OCI-LY3 (cell line): ENCODE measurements at regions not wholly inside any gene's neighbourhood (a gene's known extent, or its start where the extent isn't known, plus 50 kb on each side); places are given as distances from the start of the nearest gene placed in this dataset.

Experiments used
- H2AFZ ChIP-seq: fragments of 200-600, 300-600 bp; shearing (Covaris generic); 2 replicates; pipeline ENCODE4 v1.6.0; 2014; ENCODE audit warnings: antibody characterized with exemption, low read depth, low read length
- H3K27ac ChIP-seq: fragments of 200-600, 300-600 bp; sonication (generic); 2 replicates; pipeline ENCODE4 v1.5.1; 2014; ENCODE audit warnings: mild to moderate bottlenecking, low read length, moderate library complexity, mixed read lengths
- H3K27me3 ChIP-seq: fragments of 200-600, 300-600 bp; sonication (generic); 2 replicates; pipeline ENCODE4 v1.6.1; 2014; ENCODE audit warnings: low read depth, low read length, mixed read lengths
- H3K36me3 ChIP-seq: fragments of 200-600, 300-600 bp; sonication (generic); replicated peaks from 2 replicates; pipeline ENCODE3; 2014; ENCODE audit warnings: low read depth, low read length, mixed read lengths
- H3K4me1 ChIP-seq: fragments of 300-600, 200-600 bp; sonication (generic); 2 replicates; pipeline ENCODE4 v1.6.1; 2014; ENCODE audit warnings: low read length, mixed read lengths
- H3K4me2 ChIP-seq: fragments of 200-600, 300-600 bp; sonication (generic); 2 replicates; pipeline ENCODE4 v1.6.1; 2014; ENCODE audit warnings: low read length, mixed read lengths
- H3K4me3 ChIP-seq: fragments of 300-600, 200-600 bp; sonication (generic); 2 replicates; pipeline ENCODE4 v1.5.1; 2014; ENCODE audit warnings: antibody characterized with exemption, mild to moderate bottlenecking, low read length, moderate library complexity
- H3K79me2 ChIP-seq: fragments of 300-600, 200-600 bp; shearing (Covaris generic); 2 replicates; pipeline ENCODE4 v1.6.1; 2014; ENCODE audit warnings: mild to moderate bottlenecking, low read length, mixed read lengths
- H3K9ac ChIP-seq: fragments of 300-600, 200-600 bp; shearing (Covaris generic); 2 replicates; pipeline ENCODE4 v1.6.0; 2014; ENCODE audit warnings: mild to moderate bottlenecking, low read length, moderate library complexity
- H3K9me3 ChIP-seq: fragments of 200-600, 300-600 bp; shearing (Covaris generic); 2 replicates; pipeline ENCODE4 v1.6.1; 2014; ENCODE audit warnings: low read length, mixed read lengths; ENCODE audit not compliant: insufficient read depth
- H4K20me1 ChIP-seq: fragments of 200-600, 300-600 bp; sonication (generic); 2 replicates; pipeline ENCODE4 v1.6.1; 2016; ENCODE audit warnings: low read length, mixed read lengths; ENCODE audit not compliant: insufficient read depth
- CTCF ChIP-seq: fragments of 200-600, 300-600 bp; sonication (generic); IDR thresholded peaks from 2 replicates; pipeline ENCODE4 v1.5.1; 2014; ENCODE audit warnings: antibody characterized with exemption, low read length, low read depth
- EZH2phosphoT487 ChIP-seq: fragments of 200-600 bp; shearing (Covaris generic); IDR thresholded peaks from 2 replicates; pipeline ENCODE4 v1.6.1; 2018; ENCODE audit warnings: antibody characterized with exemption, mixed run types, low read depth

- no peaks in the 10 kb centered on the region for H3K4me1 ChIP-seq
- no peak overlapping the region for H3K9ac ChIP-seq
- H3K27me3 ChIP-seq, result no peaks in the 10 kb centered on the region
- TF ChIP-seq CTCF (no peak), EZH2phosphoT487 (no peak)
- H3K27ac ChIP-seq, result no peak overlapping the region
- H3K4me2 ChIP-seq, result no peak overlapping the region
- no peak overlapping the region for H2AFZ ChIP-seq
- no peaks in the 10 kb centered on the region for H3K79me2 ChIP-seq
- H3K9me3 ChIP-seq, result no peaks in the 10 kb centered on the region
- no peaks in the 10 kb centered on the region for H4K20me1 ChIP-seq
- no peaks in the 10 kb centered on the region for H3K36me3 ChIP-seq
- no peak overlapping the region for H3K4me3 ChIP-seq
These were observed 469.9 kb upstream of the TUSC1 start for GRCh38 chr9:26148128-26148527.

- Histone ChIP-seq H3K36me3 (no peaks in the 10 kb centered on the region), H3K4me1 (no peaks in the 10 kb centered on the region), H3K4me2 (no peak overlapping the region), H3K27me3 (no peaks in the 10 kb centered on the region), H4K20me1 (no peaks in the 10 kb centered on the region), H3K9me3 (no peaks in the 10 kb centered on the region), H3K4me3 (no peak overlapping the region), H3K79me2 (no peaks in the 10 kb centered on the region), H3K9ac (no peak overlapping the region), H2AFZ (no peak overlapping the region), H3K27ac (no peak overlapping the region)
- no peak for TF ChIP-seq EZH2phosphoT487
These were observed 467.7 kb upstream of the TUSC1 start for GRCh38 chr9:26145938-26146337.

- Histone ChIP-seq H3K27ac (no peak overlapping the region), H2AFZ (no peak overlapping the region), H3K9me3 (no peaks in the 10 kb centered on the region), H3K4me2 (no peak overlapping the region), H3K36me3 (no peaks in the 10 kb centered on the region), H4K20me1 (no peaks in the 10 kb centered on the region), H3K79me2 (no peaks in the 10 kb centered on the region), H3K4me1 (no peaks in the 10 kb centered on the region), H3K4me3 (no peak overlapping the region), H3K9ac (no peak overlapping the region), H3K27me3 (no peaks in the 10 kb centered on the region)
- TF ChIP-seq EZH2phosphoT487 (no peak), CTCF (no peak)
These were observed 464.4 kb upstream of the TUSC1 start for GRCh38 chr9:26142631-26143030.

- H3K9ac ChIP-seq, result no peak overlapping the region
- no peaks in the 10 kb centered on the region for H3K4me1 ChIP-seq
- H3K9me3 ChIP-seq, result no peaks in the 10 kb centered on the region
- H3K79me2 ChIP-seq, result no peaks in the 10 kb centered on the region
- H2AFZ ChIP-seq, result no peak overlapping the region
- H3K27ac ChIP-seq, result no peak overlapping the region
- TF ChIP-seq CTCF (no peak), EZH2phosphoT487 (no peak)
- H3K27me3 ChIP-seq, result no peaks in the 10 kb centered on the region
- H4K20me1 ChIP-seq, result no peaks in the 10 kb centered on the region
- no peak overlapping the region for H3K4me2 ChIP-seq
- H3K36me3 ChIP-seq, result no peaks in the 10 kb centered on the region
- H3K4me3 ChIP-seq, result no peak overlapping the region
These were observed 464.0 kb upstream of the TUSC1 start for GRCh38 chr9:26142201-26142600.

GRCh38 chr9:26133537-26133936, 455.3 kb upstream of the TUSC1 start:
- H3K9ac ChIP-seq, result no peak overlapping the region
- TF ChIP-seq EZH2phosphoT487, result no peak
- TF ChIP-seq CTCF, result no peak
- H4K20me1 ChIP-seq, result no peaks in the 10 kb centered on the region
- no peak overlapping the region for H3K4me3 ChIP-seq
- H3K27ac ChIP-seq, result no peak overlapping the region
- H3K9me3 ChIP-seq, result no peaks in the 10 kb centered on the region
- no peaks in the 10 kb centered on the region for H3K36me3 ChIP-seq
- peaks cover 2% of the 10 kb centered on the region; the same call in 1 of the 2 replicates for H3K4me1 ChIP-seq
- H2AFZ ChIP-seq, result no peak overlapping the region
- H3K27me3 ChIP-seq, result no peaks in the 10 kb centered on the region
- no peak overlapping the region for H3K4me2 ChIP-seq
- no peaks in the 10 kb centered on the region for H3K79me2 ChIP-seq
